NCI-H345 treated with DMSO at 0.1 percent for 48 hours (cell line): ENCODE measurements at regions not wholly inside any gene's neighbourhood (a gene's known extent, or its start where the extent isn't known, plus 50 kb on each side); places are given as distances from the start of the nearest gene placed in this dataset.

Experiments used
- DNase-seq: peaks from one replicate; lab custom pipeline; 2025; ENCODE audit not compliant: unreplicated experiment; lab: John Stamatoyannopoulos, UW

DNA sequence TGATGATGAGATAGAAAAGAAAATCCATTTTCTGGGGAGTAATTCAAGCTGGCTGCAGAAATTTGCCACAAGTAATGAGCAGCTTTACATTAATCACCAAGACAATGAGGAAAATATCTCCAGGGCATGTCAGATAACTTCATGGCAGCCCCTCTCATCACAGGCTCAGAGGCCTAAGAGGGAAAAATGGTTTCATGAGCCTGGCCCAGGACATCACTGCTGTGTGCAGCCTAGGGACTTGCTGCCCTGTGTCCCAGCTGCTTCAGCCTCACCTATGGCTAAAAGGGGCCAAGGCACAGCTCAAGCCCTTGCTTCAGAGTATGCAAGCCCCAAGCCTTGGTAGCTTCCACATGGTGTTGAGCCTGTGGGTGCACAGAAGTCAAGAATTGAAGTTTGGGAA, 161.7 kb downstream of the OPA1 start:
- DNase-seq = no peak

DNA sequence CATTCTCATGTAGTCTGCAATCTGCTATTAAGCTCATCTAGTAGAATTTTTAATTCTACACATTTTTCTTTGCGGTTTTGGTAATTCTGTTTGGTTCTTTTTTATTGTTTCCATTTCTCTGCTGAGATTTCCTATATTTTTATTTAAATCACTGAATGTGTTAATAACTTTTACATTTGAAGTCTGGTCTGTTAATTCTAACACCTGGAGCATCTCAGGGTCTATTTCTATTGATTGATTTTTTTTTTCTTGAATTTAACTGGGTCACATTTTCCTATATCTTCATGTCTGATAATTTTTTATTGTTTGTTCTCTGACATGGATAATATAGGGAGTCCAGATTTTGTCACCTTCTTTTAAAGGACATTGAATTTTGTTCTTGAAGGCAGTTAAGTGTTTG, 163.5 kb downstream of the OPA1 start:
- DNase-seq = no peak

DNA sequence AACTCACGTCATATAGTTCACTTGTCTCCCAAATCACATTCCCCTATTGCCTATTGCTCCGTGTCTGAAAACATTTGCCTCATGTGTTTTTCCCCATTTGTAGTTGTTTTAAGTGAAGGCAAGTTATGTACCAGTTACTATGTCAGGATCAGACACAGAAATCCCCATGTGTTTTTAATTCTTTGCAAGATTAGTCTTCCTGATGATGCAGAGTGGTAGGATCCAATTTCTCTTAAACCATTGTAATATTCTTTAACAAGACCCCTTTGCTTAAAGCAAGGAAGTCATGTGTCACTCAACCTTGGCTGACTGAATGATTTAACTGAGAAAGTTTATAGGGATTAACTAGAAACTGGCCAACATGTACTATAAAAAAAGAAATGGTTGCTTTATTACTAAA, 164.4 kb downstream of the OPA1 start:
- no peak for DNase-seq

DNA sequence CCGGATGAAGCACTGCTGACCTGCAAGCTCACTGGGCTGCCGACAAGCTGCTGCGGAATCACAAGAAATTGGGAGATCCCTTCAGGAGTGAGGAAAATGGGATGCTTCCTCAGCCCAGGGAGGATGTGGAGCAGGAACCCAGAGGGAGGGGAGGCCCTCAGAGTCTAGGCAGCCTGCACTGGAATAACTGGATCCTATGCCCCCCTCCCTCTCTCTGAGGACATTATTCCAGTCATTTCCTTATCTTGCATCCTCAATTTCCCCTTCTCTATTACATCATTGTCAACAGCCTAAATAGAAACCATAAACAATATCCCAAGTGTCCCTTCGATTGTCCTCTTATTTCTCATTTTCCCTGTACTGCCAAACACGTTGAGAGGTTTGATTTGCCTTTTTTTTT, 169.0 kb downstream of the OPA1 start:
- DNase-seq = no peak

DNA sequence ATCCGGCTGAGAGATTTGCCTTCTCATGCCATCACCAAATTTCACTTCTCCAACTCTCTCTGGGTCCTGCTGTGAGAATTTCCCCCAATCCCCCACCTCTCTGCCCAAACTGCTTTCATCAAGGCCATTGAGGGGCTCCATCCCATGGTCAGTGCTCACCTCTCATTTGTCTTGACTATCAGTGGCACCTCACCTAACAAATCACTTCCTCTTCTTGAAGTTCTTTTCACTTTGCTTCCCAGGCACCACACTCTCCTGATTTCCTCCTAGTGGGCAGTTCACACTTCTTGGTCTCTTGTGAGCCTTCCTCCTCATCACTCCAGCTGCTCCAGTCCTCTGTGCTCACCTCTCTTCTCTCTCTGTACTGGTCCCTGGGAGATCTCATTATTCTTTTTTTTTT, 169.6 kb downstream of the OPA1 start:
- no peak for DNase-seq

DNA sequence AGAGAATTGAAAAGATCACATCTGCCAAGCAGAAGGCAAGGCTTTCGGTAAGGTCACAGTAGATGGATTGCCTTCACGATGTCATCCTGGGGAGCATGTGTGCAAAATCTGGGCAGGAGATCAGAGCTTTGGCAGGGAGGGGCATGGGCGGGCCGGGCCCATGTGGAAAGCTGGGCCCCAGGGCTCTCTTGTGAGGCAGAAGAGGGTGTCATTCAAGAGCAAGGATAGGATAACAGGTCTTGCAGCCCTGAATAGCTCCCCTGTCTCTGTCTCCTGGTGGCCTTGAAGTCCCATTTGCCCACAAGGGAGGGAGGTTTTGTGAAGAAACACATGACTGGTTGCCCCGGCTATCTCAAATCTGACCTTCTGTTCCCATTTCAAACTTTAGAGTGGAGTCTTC, 172.0 kb downstream of the OPA1 start:
- DNase-seq = no peak

DNA sequence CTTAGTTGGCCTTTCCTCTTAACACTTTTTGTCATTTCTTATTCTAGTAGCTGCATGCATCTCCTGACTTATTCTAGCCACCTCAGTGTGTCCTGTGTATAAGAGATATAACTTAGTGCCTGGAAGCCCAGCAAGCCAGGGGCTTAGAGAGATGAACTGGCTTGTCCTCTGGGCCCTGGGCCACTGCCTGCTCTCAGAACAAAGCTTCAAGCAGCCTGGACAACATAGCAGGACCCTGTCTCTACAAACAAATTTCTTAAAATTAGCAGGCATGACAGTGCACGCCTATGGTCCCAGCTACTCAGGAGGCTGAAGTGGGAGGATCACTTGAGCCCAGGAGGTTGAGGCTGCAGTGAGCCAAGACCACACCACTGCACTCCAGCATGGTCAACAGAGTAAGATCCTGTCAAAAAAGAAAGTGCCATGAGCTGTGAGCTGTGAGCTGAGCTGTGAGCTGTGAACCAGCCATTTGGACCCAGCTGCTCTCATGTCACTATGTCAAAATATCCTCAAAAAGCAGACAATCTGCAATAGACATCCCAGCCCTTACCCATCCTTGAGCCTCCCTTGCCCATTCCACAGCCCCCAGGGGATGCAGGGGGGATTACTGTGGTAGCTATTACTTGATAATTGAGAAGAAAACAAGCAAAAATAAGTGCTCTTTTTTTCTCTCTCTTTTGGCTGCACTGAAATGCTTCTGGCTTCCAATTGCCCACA, 174.5 kb downstream of the OPA1 start:
- no peak for DNase-seq

DNA sequence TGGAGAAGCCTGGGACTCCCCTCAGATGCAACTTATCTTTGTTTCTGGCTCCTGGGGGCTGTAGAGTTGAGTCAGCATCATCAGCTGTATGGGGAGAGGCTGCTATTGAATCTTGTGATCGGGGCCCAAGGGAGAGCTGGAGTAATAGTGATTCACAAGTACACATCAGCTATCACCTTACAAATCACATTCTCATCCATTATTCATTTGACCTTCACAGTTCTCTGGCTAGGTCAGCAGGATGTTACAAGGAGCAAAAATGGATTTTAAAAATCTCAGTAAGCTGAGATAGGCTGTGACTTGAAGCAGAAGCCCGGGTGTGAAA, 175.0 kb downstream of the OPA1 start:
- no peak for DNase-seq

DNA sequence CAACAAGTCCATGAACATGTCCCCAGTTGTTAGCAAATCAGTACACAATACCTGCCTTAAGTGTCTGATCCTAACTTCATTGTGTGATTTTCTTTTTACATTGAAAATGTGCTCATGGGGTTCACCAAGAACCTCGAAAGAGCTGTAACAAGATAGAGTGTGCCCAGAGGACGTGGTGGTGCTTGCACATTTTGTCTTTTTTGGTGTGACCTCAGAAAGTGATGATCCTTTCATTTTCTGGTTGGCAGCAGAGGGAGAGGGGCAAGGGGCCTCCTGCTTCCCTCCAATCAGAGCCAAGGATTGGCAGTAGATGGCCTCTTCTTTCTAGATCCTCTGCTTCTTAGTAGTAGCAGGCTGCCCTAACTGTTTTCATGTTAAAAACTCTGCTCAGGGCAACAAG, 176.4 kb downstream of the OPA1 start:
- no peak for DNase-seq

DNA sequence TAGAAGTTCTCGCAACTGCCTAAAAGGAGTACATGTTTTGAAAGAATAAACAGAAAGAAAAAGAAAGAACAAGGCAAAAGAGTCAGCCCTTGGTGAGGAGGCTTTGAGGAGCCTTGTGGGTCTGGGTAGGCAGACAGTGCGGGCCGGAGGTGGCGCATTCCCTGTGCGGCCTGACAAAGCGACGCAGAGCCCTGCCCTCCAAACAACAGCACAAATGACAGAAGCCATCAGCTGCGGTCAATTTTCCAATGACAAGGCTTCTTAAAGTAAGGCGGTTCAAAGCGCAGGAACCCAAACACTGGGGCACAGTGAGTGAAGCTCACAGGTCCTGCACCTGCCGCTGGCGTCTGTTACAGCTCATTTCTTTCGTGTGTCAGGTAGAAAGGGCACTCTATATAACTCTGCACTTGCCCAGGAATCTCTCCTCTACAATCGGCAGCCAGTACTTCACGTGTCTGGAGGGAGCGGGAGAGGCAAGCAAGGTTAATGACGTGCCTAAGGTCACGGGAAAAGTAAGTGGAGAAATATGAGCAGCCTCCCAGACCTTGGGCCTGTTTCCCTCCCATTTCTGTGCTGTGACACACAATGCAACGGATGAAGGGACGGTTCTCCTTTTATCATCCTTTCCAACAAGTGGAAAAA, 178.1 kb downstream of the OPA1 start:
- DNase-seq = peak; percentile 52

DNA sequence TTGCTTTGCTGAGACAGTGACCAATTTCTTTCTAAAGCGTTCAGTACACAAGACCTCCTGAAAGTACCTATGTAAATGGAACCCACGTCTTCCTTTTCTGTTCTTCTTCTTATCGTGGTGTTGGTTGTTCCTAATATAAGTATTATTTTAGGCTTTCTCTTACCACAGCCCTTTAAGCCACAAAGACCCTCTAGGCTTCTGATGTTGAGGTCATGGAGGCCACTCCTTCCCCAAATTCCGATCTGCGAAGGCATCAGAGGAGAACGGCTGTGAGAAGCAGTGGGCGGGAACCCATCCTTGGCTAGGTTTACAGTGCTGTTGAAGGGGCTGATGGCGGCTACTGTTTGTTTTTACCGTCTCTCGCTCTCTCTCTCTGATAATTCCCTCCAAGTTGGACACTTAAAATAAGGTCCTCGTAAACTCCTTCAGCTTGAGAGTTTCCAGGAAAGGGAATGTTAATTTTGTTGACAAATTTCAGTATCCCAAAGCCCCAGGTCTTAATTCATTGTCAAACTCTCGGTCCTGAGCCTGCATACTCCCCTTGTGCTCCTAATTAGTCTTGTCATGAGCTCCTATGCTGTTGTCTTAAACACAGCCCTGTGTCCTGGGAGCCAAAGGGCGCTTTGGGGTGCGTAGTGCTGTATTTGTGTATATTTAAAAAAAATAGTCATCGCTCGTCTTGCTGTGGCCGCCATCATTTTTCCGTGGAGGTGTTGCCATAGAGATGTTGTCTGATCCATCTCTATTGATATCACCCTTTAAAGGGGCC, 178.8 kb downstream of the OPA1 start:
- DNase-seq = no peak

DNA sequence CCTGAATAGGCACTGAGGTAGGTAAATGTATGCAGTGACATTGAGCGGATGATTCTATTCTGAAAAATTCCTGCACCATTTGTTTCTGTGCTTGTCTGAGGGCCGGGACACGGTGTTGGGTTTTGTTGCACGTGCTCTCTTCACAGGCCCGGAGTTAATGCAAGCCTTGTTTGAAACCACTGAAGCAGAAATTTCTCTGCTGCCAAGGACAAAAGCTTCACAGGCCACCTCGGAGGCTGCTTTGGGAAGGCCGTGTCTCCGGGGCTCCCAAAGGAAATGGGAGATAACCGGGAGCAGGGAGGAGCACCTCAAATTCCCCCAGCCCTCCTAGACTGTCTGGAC, 179.4 kb downstream of the OPA1 start:
- DNase-seq = peak; percentile 18

DNA sequence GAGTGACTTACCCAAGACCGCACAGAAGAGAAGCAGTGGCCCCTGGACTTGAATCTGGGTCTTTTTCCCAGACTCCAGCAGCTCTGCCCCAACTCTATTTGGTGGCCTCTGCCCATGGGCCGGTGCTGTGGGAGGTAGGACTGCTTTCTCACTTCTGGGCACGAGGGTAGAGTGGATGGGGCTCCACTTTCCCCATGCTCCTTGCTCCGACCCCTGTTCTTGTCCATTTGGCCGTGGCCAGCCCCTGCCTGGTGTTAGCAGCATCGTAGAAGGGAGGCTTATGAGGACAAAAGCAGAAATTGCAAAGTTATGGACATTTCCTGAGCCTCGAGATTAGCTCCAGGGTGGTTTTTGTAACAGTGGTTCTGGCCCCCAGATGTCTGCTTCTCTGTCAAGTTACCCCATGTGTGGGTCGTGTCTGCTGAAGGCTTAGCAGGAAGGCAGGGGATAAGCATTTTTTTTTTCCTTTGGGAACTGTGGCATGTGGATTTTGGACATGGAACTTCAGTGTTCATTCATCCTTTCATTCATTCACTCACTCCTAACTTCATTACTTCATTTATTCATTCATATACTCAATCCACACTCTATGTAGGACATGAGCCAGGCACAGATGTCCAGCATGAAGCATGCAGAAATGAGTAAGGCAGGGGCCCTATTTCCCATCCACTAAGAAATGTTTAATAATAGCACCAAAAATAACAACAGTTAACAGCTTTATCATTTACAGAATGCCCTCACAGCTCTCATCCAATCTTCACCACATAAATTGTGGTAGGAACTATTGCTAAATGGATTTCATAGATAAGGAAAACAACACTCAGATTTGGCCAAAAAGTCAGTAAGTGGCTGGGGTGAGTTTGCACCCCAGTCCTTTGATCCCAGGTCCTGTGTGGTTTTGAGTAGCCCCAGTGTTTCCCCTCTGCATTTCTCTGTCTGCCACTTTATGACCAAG, 180.5 kb downstream of the OPA1 start:
- no peak for DNase-seq

DNA sequence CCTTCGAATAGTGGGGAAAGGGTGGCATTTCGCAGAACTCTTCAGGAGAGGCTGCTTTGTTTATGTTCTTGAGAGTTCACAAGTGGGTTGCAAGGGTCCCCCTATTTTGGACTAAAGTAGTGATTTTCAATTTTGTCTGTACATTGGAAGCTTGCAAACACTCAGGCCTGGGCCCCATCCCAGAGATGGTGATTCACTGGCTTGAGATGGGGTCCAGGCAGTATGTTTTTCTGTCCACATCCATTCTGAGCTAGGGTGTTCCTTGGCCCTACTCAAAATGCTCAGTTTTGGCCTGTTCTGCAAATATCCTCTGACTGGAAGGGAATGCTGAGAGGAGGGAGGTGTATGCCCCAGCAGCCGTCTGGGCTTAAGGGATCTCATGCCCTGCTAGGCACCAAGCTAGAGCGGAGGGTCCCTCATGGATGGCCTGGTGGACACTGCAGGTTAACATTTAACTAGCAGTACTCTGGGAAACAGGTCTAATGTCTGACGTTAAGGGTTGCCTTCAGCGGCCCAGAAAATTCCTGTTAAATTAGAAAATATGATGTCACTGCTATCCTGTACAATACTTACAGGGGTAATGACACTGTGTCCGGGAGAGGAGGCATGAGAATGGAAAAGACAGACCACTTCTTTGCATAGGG, 181.4 kb downstream of the OPA1 start:
- DNase-seq = no peak

DNA sequence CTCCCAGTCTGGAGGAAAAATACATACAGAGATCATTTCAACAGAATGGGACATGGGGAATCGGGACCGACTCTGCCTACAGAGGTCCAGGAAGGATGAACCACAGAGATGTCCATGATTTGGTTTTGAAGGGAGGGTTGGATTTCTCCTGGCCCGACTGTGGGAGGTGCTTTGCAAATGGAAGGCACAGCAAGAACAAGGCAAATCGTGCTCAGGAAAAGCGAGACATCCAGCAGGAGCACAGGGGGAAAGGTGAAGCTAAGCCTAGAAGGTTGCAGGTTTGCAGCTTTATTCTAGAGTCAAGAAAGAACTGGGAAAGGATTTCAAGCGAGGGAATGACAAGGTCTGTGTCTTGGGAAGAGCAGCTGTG, 181.9 kb downstream of the OPA1 start:
- DNase-seq = no peak

DNA sequence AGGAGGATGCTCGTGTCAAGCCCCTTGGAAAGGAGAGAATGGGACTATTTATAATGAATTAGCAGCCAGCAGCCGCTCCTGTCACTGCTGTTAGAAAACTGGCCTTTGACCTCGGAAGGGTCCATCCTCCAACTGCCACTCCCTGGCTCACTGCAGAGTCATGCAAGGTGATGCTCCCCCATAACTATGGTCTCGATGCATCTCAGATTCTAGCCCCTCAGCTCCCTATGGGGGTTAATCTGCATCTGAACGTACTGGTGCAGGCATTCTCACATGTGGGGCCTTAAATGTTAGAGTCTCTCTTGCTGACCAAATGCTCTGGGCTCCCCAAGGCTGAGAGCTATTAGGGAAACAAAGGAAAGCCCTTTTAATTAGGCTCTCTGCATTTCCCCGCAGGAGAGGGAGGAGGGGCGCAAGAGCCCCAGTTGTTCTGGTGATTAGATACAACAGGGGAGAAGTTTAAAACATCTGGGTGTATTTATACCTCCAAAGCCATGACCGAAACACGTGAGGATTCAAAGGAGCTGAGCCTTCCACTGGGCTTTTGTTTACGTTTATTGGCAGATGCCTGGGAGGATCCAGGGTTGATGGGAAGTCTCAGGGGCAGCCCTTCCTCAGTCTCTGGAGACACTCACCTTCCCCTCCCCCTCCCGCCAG, 182.5 kb downstream of the OPA1 start:
- no peak for DNase-seq

DNA sequence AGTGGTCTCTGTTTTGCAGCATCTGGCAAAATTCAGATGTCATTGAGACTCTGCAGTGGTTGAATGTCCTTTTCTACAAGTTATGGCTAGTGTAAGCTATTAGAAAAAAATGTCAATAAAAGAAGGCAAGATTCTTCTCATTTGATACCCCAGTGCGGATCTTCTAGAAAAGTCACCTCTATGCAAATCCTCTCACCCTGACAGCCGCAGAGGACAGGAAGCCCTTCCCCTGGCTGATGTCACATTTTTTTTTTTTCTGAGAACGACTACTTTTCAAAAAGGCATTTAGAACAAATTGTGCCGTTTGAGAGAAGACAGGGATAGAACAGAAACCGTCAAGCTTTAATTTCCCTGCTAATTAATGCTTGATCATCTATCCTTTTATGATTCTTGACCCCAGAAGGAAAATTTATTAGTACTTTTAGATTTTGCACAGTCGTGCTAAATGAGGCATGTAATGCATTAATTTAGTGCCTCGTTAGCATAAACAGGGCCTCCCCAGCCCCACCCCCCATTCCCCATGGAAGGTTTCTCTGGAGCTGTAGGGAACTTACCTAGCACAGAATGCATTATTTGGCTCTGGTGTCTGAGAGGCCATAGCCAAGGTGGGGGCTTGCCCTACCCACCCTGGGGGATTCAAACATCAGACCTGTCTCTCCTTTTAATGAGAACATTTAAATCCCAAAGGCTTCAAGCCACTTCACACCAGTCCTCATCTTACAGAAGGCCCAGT, 183.8 kb downstream of the OPA1 start:
- DNase-seq = no peak

DNA sequence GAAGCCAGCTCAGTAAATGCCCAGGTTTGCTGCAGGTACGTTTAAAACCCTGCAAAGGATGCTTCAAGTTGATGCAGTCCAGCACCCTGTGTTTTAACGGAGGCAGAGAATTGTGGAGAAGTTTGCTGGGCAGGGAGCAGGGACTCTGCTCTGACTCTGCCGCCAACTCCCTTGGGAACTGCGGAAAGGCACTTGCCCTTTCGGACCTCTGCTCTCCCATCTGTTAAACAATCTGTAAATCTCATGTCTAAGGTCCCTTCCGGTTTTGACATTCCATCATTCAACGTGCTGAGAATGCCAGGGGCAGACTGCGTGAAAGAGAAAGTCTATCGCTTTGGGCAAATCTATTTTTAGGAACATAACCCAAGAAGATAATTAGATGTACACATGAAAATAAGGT, 184.5 kb downstream of the OPA1 start:
- no peak for DNase-seq

DNA sequence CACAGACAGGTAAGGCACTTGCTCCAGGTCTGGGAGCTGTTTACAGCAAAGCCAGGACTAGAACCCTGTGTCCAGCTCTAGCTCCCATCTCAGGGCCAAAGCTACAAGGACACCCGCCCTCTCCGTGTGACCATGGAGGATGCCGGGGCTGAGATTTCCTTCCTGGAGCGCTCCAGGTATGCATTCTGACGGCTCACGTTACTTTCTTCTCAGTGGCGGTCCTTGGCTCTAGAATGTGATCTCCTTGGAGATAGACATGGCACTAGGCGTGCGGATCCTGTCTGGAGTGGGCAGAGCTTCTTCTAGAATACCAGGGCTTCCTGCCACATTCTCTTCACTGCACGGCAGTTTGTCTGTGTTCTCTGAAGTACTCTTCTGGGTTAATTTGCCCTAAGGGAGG, 185.7 kb downstream of the OPA1 start:
- DNase-seq = no peak

DNA sequence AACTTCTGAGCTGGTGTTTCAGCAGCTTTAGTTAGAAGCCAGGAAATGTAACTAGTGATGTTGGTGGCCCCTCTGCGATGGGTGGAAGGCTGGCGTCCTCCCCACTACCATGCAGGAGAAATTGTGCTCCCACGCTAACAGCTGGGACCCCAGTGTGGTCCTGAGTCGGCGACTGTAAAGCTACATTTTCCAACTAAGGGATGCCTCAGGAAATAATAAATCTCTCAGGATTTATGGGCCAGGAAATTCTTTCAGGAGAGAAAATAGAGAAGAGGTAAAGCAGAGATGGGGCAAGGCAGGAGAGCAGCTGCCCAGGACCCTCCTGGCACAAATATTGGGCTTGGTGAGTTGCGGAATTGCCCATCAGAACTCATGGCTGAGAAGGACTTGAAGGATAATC, 186.9 kb downstream of the OPA1 start:
- DNase-seq = no peak
